ENCODE measurements at regions not wholly inside any gene's neighbourhood (a gene's known extent, or its start where the extent isn't known, plus 50 kb on each side); places are given as distances from the start of the nearest gene placed in this dataset.
"Not testable (repeated sequence)": the region's sequence is repeated elsewhere in the genome, so short reads cannot be mapped to it uniquely, and the experiment has no call there.

- H3K27ac Mint-ChIP-seq, result no peak overlapping the region
- intact Hi-C loops (cut with micrococcal nuclease), result no loop called here
- ATAC-seq, result no peak
- Histone ChIP-seq H3K36me3 (ENCODE audit: control insufficient read depth, insufficient read depth, low read length) (no peaks in the 10 kb centered on the region), H3K27ac (ENCODE audit: low read length) (no peak overlapping the region), H3K4me3 (ENCODE audit: low read length) (no peak overlapping the region), H3K27me3 (ENCODE audit: control insufficient read depth, insufficient read depth, low read length) (no peaks in the 10 kb centered on the region), H3K9me3 (ENCODE audit: control insufficient read depth, insufficient read depth, low read length) (no peaks in the 10 kb centered on the region), H3K4me1 (ENCODE audit: control insufficient read depth, insufficient read depth, low read length) (peaks cover 4% of the 10 kb centered on the region)
- peaks cover 49 to 52% of the 10 kb centered on the region in 2 donors for H3K4me1 Mint-ChIP-seq
- WGBS (ENCODE audit: insufficient coverage), result 94% methylated on average over 5 of the region's 5 CpGs
- peaks cover 2 to 3% of the 10 kb centered on the region in 2 donors for H3K9me3 Mint-ChIP-seq
- H3K27me3 Mint-ChIP-seq (ENCODE audit: low read depth in 2 of 2), result no peaks in the 10 kb centered on the region
- H3K36me3 Mint-ChIP-seq, result no peaks in the 10 kb centered on the region
- H3K4me3 Mint-ChIP-seq, result no peak overlapping the region
- TF ChIP-seq CTCF (IDR thresholded peaks at IDR 0.05), result no peak
- no peak for DNase-seq
Observed at GRCh38 chr14:71354801-71355200, 447.5 kb downstream of the PCNX1 start.

DNA sequence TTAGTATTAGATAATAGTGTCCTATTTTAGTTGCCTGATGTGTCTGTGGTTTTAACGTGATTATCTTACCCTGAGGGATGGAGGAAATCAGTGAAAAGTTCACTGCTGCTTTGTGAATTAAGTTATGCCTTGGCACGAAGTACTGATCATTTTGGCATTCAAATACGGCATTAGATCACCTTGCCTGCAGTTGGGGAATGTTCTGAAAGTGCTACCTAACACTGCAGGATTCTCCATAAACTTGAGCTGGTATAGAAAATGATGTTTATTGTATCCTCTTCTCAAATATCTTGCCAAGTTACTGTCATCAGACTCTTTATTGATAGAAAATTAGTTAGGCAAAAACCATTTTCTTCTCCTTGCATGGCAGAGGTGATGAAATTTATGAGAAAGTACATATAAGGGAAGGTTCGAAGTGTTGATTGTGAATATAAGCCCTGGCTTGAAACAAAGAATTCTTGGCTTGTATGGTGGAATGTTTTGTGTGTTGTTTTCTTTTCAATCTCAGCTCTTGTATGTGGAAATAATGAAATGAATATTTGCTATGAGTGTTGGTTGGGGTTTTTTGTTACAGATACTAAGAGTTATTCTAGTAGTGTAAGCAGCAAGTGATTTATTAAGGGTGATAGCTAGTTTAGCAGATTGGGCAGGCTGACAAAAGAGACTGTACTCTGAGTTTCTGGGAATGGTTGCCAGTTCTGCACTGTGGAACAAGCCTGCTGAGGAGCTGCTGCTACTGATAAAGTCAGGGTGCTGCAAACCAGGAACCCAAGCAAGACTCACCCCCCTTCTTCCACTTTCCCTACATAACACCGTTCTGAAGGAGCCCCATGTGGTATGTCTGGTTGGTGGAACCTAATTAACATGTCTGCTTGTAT lies 448.3 kb downstream of the PCNX1 start:
- H3K9me3 ChIP-seq (ENCODE audit: control insufficient read depth, insufficient read depth, low read length), result no peaks in the 10 kb centered on the region
- H3K4me1 ChIP-seq (ENCODE audit: control insufficient read depth, insufficient read depth, low read length), result peaks cover 5% of the 10 kb centered on the region
- intact Hi-C loops (cut with micrococcal nuclease), result no loop called here
- DNase-seq (peak in 1 of 2 donors; percentile 12), ATAC-seq (peak in 1 of 3 donors; percentile 57)
- peak overlapping the region; percentile 31 for H3K27ac ChIP-seq (ENCODE audit: low read length)
- no peaks in the 10 kb centered on the region for H3K27me3 ChIP-seq (ENCODE audit: control insufficient read depth, insufficient read depth, low read length)
- Mint-ChIP-seq H3K27me3 (ENCODE audit: low read depth in 2 of 2) (no peaks in the 10 kb centered on the region), H3K36me3 (no peaks in the 10 kb centered on the region), H3K4me1 (peaks cover 49 to 54% of the 10 kb centered on the region in 2 donors), H3K27ac (peak overlapping the region in 1 of 2 donors; percentile 21), H3K9me3 (peaks cover 2 to 3% of the 10 kb centered on the region in 2 donors), H3K4me3 (no peak overlapping the region)
- no peak overlapping the region for H3K4me3 ChIP-seq (ENCODE audit: low read length)
- no peaks in the 10 kb centered on the region for H3K36me3 ChIP-seq (ENCODE audit: control insufficient read depth, insufficient read depth, low read length)
- 69% methylated on average over 4 of the region's 5 CpGs for WGBS (ENCODE audit: insufficient coverage)
- TF ChIP-seq CTCF (IDR thresholded peaks at IDR 0.05), result no peak

DNA sequence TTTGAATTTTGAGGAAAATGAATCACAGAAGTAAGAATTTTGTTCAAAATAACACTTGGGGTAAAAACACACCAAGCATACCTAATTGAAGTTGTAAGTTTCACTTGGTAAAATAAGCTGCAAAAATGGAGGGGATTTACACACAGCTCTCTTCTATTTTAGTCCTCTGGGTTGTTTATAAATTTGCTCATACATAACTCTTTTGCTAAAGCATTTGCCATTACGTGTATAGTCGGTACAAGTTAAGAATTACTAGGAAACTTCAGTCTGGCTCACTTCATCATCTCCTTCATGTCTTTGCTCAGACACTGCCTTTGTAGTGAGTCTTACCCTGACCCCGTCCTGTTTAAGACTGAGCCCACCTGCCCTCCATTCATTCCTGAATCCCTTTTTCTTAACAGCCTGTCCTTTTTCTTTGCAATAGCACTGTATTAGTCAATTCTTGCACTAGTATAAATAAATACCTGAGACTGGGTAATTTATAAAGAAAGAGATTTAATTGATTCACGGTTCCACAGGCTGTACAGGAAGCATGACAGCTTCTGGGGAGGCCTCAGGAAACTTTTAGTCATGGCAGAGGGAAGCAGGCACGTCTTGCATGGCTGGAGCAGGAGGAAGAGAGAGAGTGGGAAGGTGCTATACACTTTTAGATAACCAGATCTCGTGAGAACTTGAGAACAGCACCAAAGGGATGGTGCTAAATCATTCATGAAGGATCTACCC lies 451.1 kb downstream of the PCNX1 start:
- no peak overlapping the region for H3K4me3 Mint-ChIP-seq
- 65% methylated on average over 5 of the region's 6 CpGs for WGBS (ENCODE audit: insufficient coverage)
- no peak for ATAC-seq

GRCh38 chr14:71358932-71359421 lies 451.7 kb downstream of the PCNX1 start:
- peaks cover 57 to 60% of the 10 kb centered on the region in 2 donors for H3K4me1 Mint-ChIP-seq
- intact Hi-C loops (cut with micrococcal nuclease); H3K4me3 ChIP-seq (ENCODE audit: low read length); H3K4me3 Mint-ChIP-seq; H3K36me3 Mint-ChIP-seq; H3K9me3 Mint-ChIP-seq; ATAC-seq; H3K9me3 ChIP-seq (ENCODE audit: control insufficient read depth, insufficient read depth, low read length); H3K27me3 ChIP-seq (ENCODE audit: control insufficient read depth, insufficient read depth, low read length); H3K27ac Mint-ChIP-seq; H3K27me3 Mint-ChIP-seq (ENCODE audit: low read depth in 2 of 2); DNase-seq; H3K36me3 ChIP-seq (ENCODE audit: control insufficient read depth, insufficient read depth, low read length); H3K4me1 ChIP-seq (ENCODE audit: control insufficient read depth, insufficient read depth, low read length): not testable (repeated sequence)
- H3K27ac ChIP-seq (ENCODE audit: low read length), result peak overlapping the region; percentile 82
- 96% methylated on average over 3 of the region's 4 CpGs for WGBS (ENCODE audit: insufficient coverage)

More for the DNA sequence above, 451.1 kb downstream of the PCNX1 start:
- Histone ChIP-seq H3K36me3 (ENCODE audit: control insufficient read depth, insufficient read depth, low read length) (no peaks in the 10 kb centered on the region), H3K4me1 (ENCODE audit: control insufficient read depth, insufficient read depth, low read length) (peaks cover 5% of the 10 kb centered on the region), H3K27me3 (ENCODE audit: control insufficient read depth, insufficient read depth, low read length) (no peaks in the 10 kb centered on the region), H3K4me3 (ENCODE audit: low read length) (no peak overlapping the region), H3K9me3 (ENCODE audit: control insufficient read depth, insufficient read depth, low read length) (no peaks in the 10 kb centered on the region), H3K27ac (ENCODE audit: low read length) (peak overlapping the region; percentile 82)
- Mint-ChIP-seq H3K4me1 (peaks cover 58 to 62% of the 10 kb centered on the region in 2 donors), H3K27me3 (ENCODE audit: low read depth in 2 of 2) (no peaks in the 10 kb centered on the region), H3K9me3 (peaks cover 2 to 3% of the 10 kb centered on the region in 2 donors), H3K27ac (no peak overlapping the region), H3K36me3 (no peaks in the 10 kb centered on the region)
- no peak for DNase-seq
- intact Hi-C loops (cut with micrococcal nuclease), result no loop called here
- TF ChIP-seq CTCF (IDR thresholded peaks at IDR 0.05), result no peak
